ENCODE measurements at regions not wholly inside any gene's neighbourhood (a gene's known extent, or its start where the extent isn't known, plus 50 kb on each side); places are given as distances from the start of the nearest gene placed in this dataset.

DNA sequence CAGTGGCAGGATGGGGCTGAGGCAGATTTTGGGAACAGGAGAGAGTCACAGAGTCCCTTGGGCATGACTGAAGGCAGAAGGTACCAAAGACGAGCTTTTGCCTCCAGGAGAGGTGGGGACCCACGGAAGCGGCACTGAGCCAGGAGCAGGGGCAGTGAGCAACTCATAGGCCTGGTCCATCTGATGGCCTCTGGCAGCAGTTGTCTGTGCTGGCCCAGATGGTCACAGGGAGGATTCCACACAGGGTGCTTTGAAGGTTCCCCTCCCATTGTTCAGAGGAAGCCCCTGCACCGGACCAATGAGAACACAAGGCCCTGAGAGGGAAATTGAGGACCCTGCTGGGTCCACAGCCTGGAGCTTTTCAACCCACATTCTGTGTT lies 360.3 kb upstream of the TNRC6C start:
- TF ChIP-seq, protein P1, sequence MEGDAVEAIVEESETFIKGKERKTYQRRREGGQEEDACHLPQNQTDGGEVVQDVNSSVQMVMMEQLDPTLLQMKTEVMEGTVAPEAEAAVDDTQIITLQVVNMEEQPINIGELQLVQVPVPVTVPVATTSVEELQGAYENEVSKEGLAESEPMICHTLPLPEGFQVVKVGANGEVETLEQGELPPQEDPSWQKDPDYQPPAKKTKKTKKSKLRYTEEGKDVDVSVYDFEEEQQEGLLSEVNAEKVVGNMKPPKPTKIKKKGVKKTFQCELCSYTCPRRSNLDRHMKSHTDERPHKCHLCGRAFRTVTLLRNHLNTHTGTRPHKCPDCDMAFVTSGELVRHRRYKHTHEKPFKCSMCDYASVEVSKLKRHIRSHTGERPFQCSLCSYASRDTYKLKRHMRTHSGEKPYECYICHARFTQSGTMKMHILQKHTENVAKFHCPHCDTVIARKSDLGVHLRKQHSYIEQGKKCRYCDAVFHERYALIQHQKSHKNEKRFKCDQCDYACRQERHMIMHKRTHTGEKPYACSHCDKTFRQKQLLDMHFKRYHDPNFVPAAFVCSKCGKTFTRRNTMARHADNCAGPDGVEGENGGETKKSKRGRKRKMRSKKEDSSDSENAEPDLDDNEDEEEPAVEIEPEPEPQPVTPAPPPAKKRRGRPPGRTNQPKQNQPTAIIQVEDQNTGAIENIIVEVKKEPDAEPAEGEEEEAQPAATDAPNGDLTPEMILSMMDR (IDR thresholded peaks at IDR 0.05): no peak
- no peak for TF ChIP-seq POLR2A (IDR thresholded peaks at IDR 0.05)
